ENCODE measurements at regions not wholly inside any gene's neighbourhood (a gene's known extent, or its start where the extent isn't known, plus 50 kb on each side); places are given as distances from the start of the nearest gene placed in this dataset.

- CTCF ChIA-PET, result no interaction called here
- POLR2A ChIA-PET, result no interaction called here
- TF ChIP-seq LEF1 (IDR thresholded peaks at IDR 0.05; ENCODE audit: borderline replicate concordance), result no peak
- no peak for TF ChIP-seq TARDBP (IDR thresholded peaks at IDR 0.05)
- TF ChIP-seq CTBP1 (IDR thresholded peaks at IDR 0.05; ENCODE audit: borderline replicate concordance), result no peak
- no peak for TF ChIP-seq SUZ12 (IDR thresholded peaks at IDR 0.05)
- TF ChIP-seq ARNT (IDR thresholded peaks at IDR 0.05), result no peak
- no peak for TF ChIP-seq ZNF384 (IDR thresholded peaks at IDR 0.05)
- no peak for TF ChIP-seq FOXM1 (IDR thresholded peaks at IDR 0.05; ENCODE audit: borderline replicate concordance)
- no peak for TF ChIP-seq NFRKB (IDR thresholded peaks at IDR 0.05)
- TF ChIP-seq, protein P1, sequence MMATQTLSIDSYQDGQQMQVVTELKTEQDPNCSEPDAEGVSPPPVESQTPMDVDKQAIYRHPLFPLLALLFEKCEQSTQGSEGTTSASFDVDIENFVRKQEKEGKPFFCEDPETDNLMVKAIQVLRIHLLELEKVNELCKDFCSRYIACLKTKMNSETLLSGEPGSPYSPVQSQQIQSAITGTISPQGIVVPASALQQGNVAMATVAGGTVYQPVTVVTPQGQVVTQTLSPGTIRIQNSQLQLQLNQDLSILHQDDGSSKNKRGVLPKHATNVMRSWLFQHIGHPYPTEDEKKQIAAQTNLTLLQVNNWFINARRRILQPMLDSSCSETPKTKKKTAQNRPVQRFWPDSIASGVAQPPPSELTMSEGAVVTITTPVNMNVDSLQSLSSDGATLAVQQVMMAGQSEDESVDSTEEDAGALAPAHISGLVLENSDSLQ (IDR thresholded peaks at IDR 0.05), result no peak
- TF ChIP-seq ELF4 (IDR thresholded peaks at IDR 0.05), result no peak
- TF ChIP-seq BHLHE40 (IDR thresholded peaks at IDR 0.05; ENCODE audit: borderline replicate concordance), result no peak
- no peak for TF ChIP-seq HDGF (IDR thresholded peaks at IDR 0.05; ENCODE audit: borderline replicate concordance)
- no peak for TF ChIP-seq SP1 (IDR thresholded peaks at IDR 0.05)
- TF ChIP-seq FOXA1 (IDR thresholded peaks at IDR 0.05), result no peak
- TF ChIP-seq L3MBTL2 (conservative IDR thresholded peaks at IDR 0.05), result no peak
- no peak for TF ChIP-seq FOXK2 (IDR thresholded peaks at IDR 0.05)
- DNase-seq (ENCODE audit: extremely low spot score), result no peak
Measured at GRCh38 chrX:56113785-56114436, 118.2 kb upstream of the KLF8 start.

DNA sequence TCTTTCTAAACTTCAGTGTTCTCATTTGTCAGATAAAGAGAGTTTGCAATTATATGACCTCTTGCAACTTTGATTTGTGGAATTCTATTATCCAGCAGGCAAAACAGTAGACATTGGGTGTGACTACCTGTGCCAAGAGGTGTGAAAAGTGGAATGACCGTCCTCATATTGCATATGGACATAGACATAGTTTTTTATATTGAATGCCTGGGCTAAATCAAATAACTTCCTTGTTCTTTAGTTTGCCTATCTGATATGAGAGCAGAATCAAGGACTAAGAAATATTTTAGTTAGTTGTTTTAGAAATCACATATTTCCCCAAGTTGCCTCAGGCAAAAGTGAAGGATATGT, 117.7 kb upstream of the KLF8 start:
- ChIA-PET CTCF (no interaction called here), POLR2A (no interaction called here)
- no peak for DNase-seq (ENCODE audit: extremely low spot score)
- TF ChIP-seq BHLHE40 (IDR thresholded peaks at IDR 0.05; ENCODE audit: borderline replicate concordance) (no peak), ARNT (IDR thresholded peaks at IDR 0.05) (no peak), SP1 (IDR thresholded peaks at IDR 0.05) (no peak), NFRKB (IDR thresholded peaks at IDR 0.05) (no peak), HDGF (IDR thresholded peaks at IDR 0.05; ENCODE audit: borderline replicate concordance) (no peak), FOXA1 (IDR thresholded peaks at IDR 0.05) (no peak), CTBP1 (IDR thresholded peaks at IDR 0.05; ENCODE audit: borderline replicate concordance) (no peak), SUZ12 (IDR thresholded peaks at IDR 0.05) (no peak), ELF4 (IDR thresholded peaks at IDR 0.05) (no peak), TARDBP (IDR thresholded peaks at IDR 0.05) (no peak)
- TF ChIP-seq, protein P1 (IDR thresholded peaks at IDR 0.05), result no peak

- POLR2A ChIA-PET, result no interaction called here
- CTCF ChIA-PET, result interaction anchor here (0.6 kb wide), 1 partner anchor 107 kb away, joined by 5 read pairs; no protein-coding TSS in a partner anchor
- no peak for TF ChIP-seq TARDBP (IDR thresholded peaks at IDR 0.05)
- TF ChIP-seq L3MBTL2 (conservative IDR thresholded peaks at IDR 0.05), result no peak
- TF ChIP-seq ARNT (IDR thresholded peaks at IDR 0.05), result no peak
- TF ChIP-seq SP1 (IDR thresholded peaks at IDR 0.05), result no peak
- no peak for TF ChIP-seq BHLHE40 (IDR thresholded peaks at IDR 0.05; ENCODE audit: borderline replicate concordance)
- no peak for TF ChIP-seq HDGF (IDR thresholded peaks at IDR 0.05; ENCODE audit: borderline replicate concordance)
- TF ChIP-seq CTBP1 (IDR thresholded peaks at IDR 0.05; ENCODE audit: borderline replicate concordance), result no peak
- no peak for TF ChIP-seq LEF1 (IDR thresholded peaks at IDR 0.05; ENCODE audit: borderline replicate concordance)
- TF ChIP-seq FOXK2 (IDR thresholded peaks at IDR 0.05), result no peak
- no peak for TF ChIP-seq ELF4 (IDR thresholded peaks at IDR 0.05)
- TF ChIP-seq, protein P1 (IDR thresholded peaks at IDR 0.05), result no peak
- TF ChIP-seq FOXA1 (IDR thresholded peaks at IDR 0.05), result no peak
- no peak for TF ChIP-seq FOXM1 (IDR thresholded peaks at IDR 0.05; ENCODE audit: borderline replicate concordance)
- TF ChIP-seq ZNF384 (IDR thresholded peaks at IDR 0.05), result no peak
- TF ChIP-seq SUZ12 (IDR thresholded peaks at IDR 0.05), result no peak
- TF ChIP-seq NFRKB (IDR thresholded peaks at IDR 0.05), result no peak
- no peak for DNase-seq (ENCODE audit: extremely low spot score)
Measured at GRCh38 chrX:56120242-56120641, 111.9 kb upstream of the KLF8 start.

DNA sequence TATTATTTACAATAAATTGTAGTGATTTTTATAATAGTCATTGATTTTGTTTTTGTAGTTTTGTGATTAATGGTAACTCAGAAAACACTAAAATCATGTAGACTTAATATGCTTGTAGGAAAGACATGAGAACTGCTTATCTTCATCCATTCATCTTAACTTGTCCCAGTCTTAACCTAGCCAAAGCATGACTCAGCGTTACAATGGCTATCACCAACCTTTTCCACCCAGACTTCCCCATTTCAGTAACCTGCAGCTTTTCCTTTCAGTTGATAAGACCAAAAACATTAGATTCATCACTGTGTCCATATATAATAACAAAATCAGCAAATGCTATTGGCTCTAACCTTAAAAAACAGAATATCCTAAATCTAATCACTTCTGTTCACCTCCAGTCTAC, 106.2 kb upstream of the KLF8 start:
- TF ChIP-seq ELF4 (IDR thresholded peaks at IDR 0.05), result no peak
- no peak for TF ChIP-seq LEF1 (IDR thresholded peaks at IDR 0.05; ENCODE audit: borderline replicate concordance)
- no peak for TF ChIP-seq BHLHE40 (IDR thresholded peaks at IDR 0.05; ENCODE audit: borderline replicate concordance)
- no peak for TF ChIP-seq HDGF (IDR thresholded peaks at IDR 0.05; ENCODE audit: borderline replicate concordance)
- TF ChIP-seq, protein P1 (IDR thresholded peaks at IDR 0.05), result no peak
- no peak for TF ChIP-seq L3MBTL2 (conservative IDR thresholded peaks at IDR 0.05)
- CTCF ChIA-PET, result no interaction called here
- DNase-seq (ENCODE audit: extremely low spot score), result no peak
- POLR2A ChIA-PET, result no interaction called here

DNA sequence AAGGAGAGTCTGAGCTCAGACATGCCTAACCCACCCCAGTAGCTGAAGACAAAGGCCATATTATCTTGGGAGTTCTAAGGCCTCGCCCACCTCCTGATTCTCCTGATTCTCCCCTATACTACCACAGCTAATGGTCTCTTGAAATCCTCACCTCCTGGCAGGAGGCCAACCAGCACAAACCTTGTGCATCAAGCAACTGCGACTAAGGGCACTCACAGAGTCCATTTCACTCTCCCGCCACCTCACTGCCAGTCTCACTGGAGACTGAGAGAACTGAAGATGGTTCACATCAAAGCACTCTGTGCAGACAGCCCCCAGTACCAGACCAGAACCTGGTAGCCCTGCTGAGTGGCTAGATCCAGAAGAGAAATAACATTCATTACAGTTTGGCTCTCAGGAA, 102.1 kb upstream of the KLF8 start:
- TF ChIP-seq ARNT (IDR thresholded peaks at IDR 0.05), result no peak
- no peak for TF ChIP-seq SP1 (IDR thresholded peaks at IDR 0.05)
- TF ChIP-seq CTBP1 (IDR thresholded peaks at IDR 0.05; ENCODE audit: borderline replicate concordance), result no peak
- no peak for TF ChIP-seq FOXA1 (IDR thresholded peaks at IDR 0.05)
- no peak for TF ChIP-seq TARDBP (IDR thresholded peaks at IDR 0.05)
- TF ChIP-seq L3MBTL2 (conservative IDR thresholded peaks at IDR 0.05), result no peak
- TF ChIP-seq, protein P1 (IDR thresholded peaks at IDR 0.05), result no peak
- TF ChIP-seq NFRKB (IDR thresholded peaks at IDR 0.05), result no peak
- TF ChIP-seq SUZ12 (IDR thresholded peaks at IDR 0.05), result no peak
- DNase-seq (ENCODE audit: extremely low spot score), result no peak
- POLR2A ChIA-PET, result no interaction called here
- CTCF ChIA-PET, result no interaction called here

All from HEK293T (cell line).